WTC11 (cell line): ENCODE measurements at regions not wholly inside any gene's neighbourhood (a gene's known extent, or its start where the extent isn't known, plus 50 kb on each side); places are given as distances from the start of the nearest gene placed in this dataset.

Experiments used
- ATAC-seq: fragments of 200-7000 bp; cut with Tn5 transposase; 2 replicates; pipeline ENCODE4 v1.10.0; 2021; ENCODE audit warnings: mild to moderate bottlenecking, moderate library complexity
- CTCF ChIA-PET: fragments of 300-600 bp; sonication (Branson Sonifier 250); formaldehyde crosslinking; loops from one replicate; lab custom pipeline; 2021; ENCODE audit warnings: antibody characterized with exemption; lab: Charles Lee
- POLR2A ChIA-PET: fragments of 350-600 bp; sonication (Branson Sonifier 250); formaldehyde crosslinking; loops from one replicate; lab custom pipeline; 2021; ENCODE audit warnings: antibody characterized with exemption; lab: Charles Lee
- DNase-seq: peaks from one replicate; pipeline ENCODE4 v3.0.0; 2021; ENCODE audit warnings: low spot score
- H3K27ac Mint-ChIP-seq: 2 replicates; pipeline ENCODE4 v1.8.0; 2021; ENCODE audit warnings: mixed read lengths
- H3K27me3 Mint-ChIP-seq: 2 replicates; pipeline ENCODE4 v1.8.0; 2021; ENCODE audit warnings: low read depth, mild to moderate bottlenecking, moderate library complexity, mixed read lengths
- H3K36me3 Mint-ChIP-seq: 2 replicates; pipeline ENCODE4 v1.8.0; 2021; ENCODE audit warnings: mixed read lengths
- H3K4me1 Mint-ChIP-seq: 2 replicates; pipeline ENCODE4 v1.8.0; 2022; ENCODE audit warnings: mixed read lengths
- H3K4me3 Mint-ChIP-seq: 2 replicates; pipeline ENCODE4 v1.8.0; 2021; ENCODE audit warnings: mild to moderate bottlenecking, moderate library complexity, mixed read lengths
- H3K9me3 Mint-ChIP-seq: 2 replicates; pipeline ENCODE4 v1.8.0; 2021; ENCODE audit warnings: mixed read lengths
- ATF3 ChIP-seq: sonication (generic); formaldehyde crosslinking; conservative IDR thresholded peaks from 2 replicates; pipeline ENCODE4 v1.8.1; 2022; ENCODE audit warnings: mild to moderate bottlenecking, missing genetic modification reagents
- CDX4 ChIP-seq: fragments of 250-450 bp; sonication (Bioruptor Pico); IDR thresholded peaks from 2 replicates; pipeline ENCODE4 v1.9.0; 2021; ENCODE audit warnings: moderate library complexity, mild to moderate bottlenecking, inconsistent platforms, borderline replicate concordance
- ESRRA ChIP-seq: sonication (generic); formaldehyde crosslinking; IDR thresholded peaks from 2 replicates; pipeline ENCODE4 v1.8.1; 2022; ENCODE audit warnings: mild to moderate bottlenecking, missing genetic modification reagents, borderline replicate concordance
- FOXP1 ChIP-seq: sonication (generic); formaldehyde crosslinking; IDR thresholded peaks from 2 replicates; pipeline ENCODE4 v1.8.0; 2022; ENCODE audit warnings: missing genetic modification reagents, mild to moderate bottlenecking, moderate library complexity, borderline replicate concordance
- GRHL2 ChIP-seq: fragments of 250-450 bp; sonication (Bioruptor Pico); IDR thresholded peaks from 2 replicates; pipeline ENCODE4 v1.8.0; 2022; ENCODE audit warnings: mild to moderate bottlenecking, moderate library complexity; ENCODE audit not compliant: insufficient replicate concordance, severe bottlenecking
- HMGXB4 ChIP-seq: sonication (generic); formaldehyde crosslinking; IDR thresholded peaks from 2 replicates; pipeline ENCODE4 v1.8.1; 2023; ENCODE audit warnings: mild to moderate bottlenecking, moderate library complexity, missing genetic modification reagents
- MXD4 ChIP-seq: fragments of 250-450 bp; sonication (Bioruptor Pico); IDR thresholded peaks from 2 replicates; pipeline ENCODE4 v1.8.0; 2021; ENCODE audit warnings: mild to moderate bottlenecking, moderate library complexity, borderline replicate concordance
- NR2C2 ChIP-seq: sonication (generic); formaldehyde crosslinking; IDR thresholded peaks from 2 replicates; pipeline ENCODE4 v1.8.0; 2022; ENCODE audit warnings: mild to moderate bottlenecking, missing genetic modification reagents
- NR3C1 ChIP-seq: sonication (generic); formaldehyde crosslinking; conservative IDR thresholded peaks from 2 replicates; pipeline ENCODE4 v1.8.1; 2023; ENCODE audit warnings: low read depth, mild to moderate bottlenecking, missing genetic modification reagents
- SMAD4 ChIP-seq: sonication (generic); formaldehyde crosslinking; IDR thresholded peaks from 2 replicates; pipeline ENCODE4 v1.8.0; 2022; ENCODE audit warnings: mild to moderate bottlenecking, missing genetic modification reagents
- SOX15 ChIP-seq: fragments of 250-450 bp; sonication (Bioruptor Pico); IDR thresholded peaks from 2 replicates; pipeline ENCODE4 v1.9.0; 2021; ENCODE audit warnings: mild to moderate bottlenecking
- ZNF263 ChIP-seq: sonication (generic); formaldehyde crosslinking; IDR thresholded peaks from 2 replicates; pipeline ENCODE4 v1.8.1; 2022; ENCODE audit warnings: low read depth, mild to moderate bottlenecking, moderate library complexity, missing genetic modification reagents
- ZNF396 ChIP-seq: fragments of 250-450 bp; sonication (Bioruptor Pico); IDR thresholded peaks from 2 replicates; pipeline ENCODE4 v1.8.0; 2021; ENCODE audit warnings: mild to moderate bottlenecking, moderate library complexity, borderline replicate concordance
- ZNF425 ChIP-seq: fragments of 250-450 bp; sonication (Bioruptor Pico); conservative IDR thresholded peaks from 2 replicates; pipeline ENCODE4 v1.9.0; 2021; ENCODE audit warnings: mild to moderate bottlenecking
- TF ChIP-seq, protein P1 (sequence below): sonication (generic); formaldehyde crosslinking; IDR thresholded peaks from 2 replicates; pipeline ENCODE4 v1.8.0; 2023; ENCODE audit warnings: mild to moderate bottlenecking, missing genetic modification reagents

DNA sequence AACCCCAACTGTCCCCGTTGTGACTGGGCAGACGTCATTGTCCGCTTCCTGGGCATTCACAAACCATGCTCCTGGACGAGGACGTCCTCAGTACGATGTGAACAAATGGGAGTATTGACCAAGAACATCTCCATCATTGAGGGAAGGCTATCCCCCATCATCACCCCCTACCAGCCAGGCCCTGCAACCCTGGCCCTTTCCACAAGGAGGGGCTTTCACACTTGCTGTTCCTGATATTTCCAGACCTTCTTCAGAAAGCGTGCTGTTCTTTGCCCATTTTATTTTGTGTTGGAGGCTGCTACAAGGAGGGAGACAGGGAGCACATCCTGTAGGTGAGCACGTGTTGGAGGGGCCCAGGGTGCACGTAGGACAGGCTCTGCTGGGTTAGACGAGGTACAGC lies 277.0 kb upstream of the LRRC3B start:
- no peak for TF ChIP-seq MXD4 (CRISPR knock-in tag)
- no peak for TF ChIP-seq ZNF425 (CRISPR knock-in tag)
- no peak for TF ChIP-seq ESRRA (CRISPR knock-in tag)
- no peak for TF ChIP-seq ZNF263 (CRISPR knock-in tag)
- TF ChIP-seq SOX15 (CRISPR knock-in tag): no peak
- no peak for TF ChIP-seq NR3C1 (CRISPR knock-in tag)
- TF ChIP-seq ZNF396 (CRISPR knock-in tag): no peak
- no peak for TF ChIP-seq ATF3 (CRISPR knock-in tag)
- TF ChIP-seq GRHL2 (CRISPR knock-in tag): no peak
- TF ChIP-seq CDX4: no peak
- no peaks in the 10 kb centered on the region for H3K27me3 Mint-ChIP-seq

GRCh38 chr3:26346497-26346896 lies 276.1 kb upstream of the LRRC3B start:
- CTCF ChIA-PET: no interaction called here
- ATAC-seq: no peak

More for the DNA sequence above, 277.0 kb upstream of the LRRC3B start:
- H3K27ac Mint-ChIP-seq: no peak overlapping the region
- ChIA-PET CTCF (no interaction called here), POLR2A (no interaction called here)
- peak; percentile 38 for DNase-seq
- peak; percentile 78 for ATAC-seq
- H3K9me3 Mint-ChIP-seq: peaks cover 5% of the 10 kb centered on the region
- H3K4me3 Mint-ChIP-seq: no peak overlapping the region
- no peaks in the 10 kb centered on the region; the same call in 1 of the 2 replicates for H3K4me1 Mint-ChIP-seq
- H3K36me3 Mint-ChIP-seq: no peaks in the 10 kb centered on the region

More at GRCh38 chr3:26346497-26346896, 276.1 kb upstream of the LRRC3B start:
- Mint-ChIP-seq H3K27ac (no peak overlapping the region), H3K4me3 (no peak overlapping the region), H3K9me3 (peaks cover 11% of the 10 kb centered on the region), H3K36me3 (no peaks in the 10 kb centered on the region), H3K27me3 (no peaks in the 10 kb centered on the region), H3K4me1 (peaks cover 5% of the 10 kb centered on the region; the same call in 1 of the 2 replicates)
- POLR2A ChIA-PET: no interaction called here
- TF ChIP-seq, protein P1, sequence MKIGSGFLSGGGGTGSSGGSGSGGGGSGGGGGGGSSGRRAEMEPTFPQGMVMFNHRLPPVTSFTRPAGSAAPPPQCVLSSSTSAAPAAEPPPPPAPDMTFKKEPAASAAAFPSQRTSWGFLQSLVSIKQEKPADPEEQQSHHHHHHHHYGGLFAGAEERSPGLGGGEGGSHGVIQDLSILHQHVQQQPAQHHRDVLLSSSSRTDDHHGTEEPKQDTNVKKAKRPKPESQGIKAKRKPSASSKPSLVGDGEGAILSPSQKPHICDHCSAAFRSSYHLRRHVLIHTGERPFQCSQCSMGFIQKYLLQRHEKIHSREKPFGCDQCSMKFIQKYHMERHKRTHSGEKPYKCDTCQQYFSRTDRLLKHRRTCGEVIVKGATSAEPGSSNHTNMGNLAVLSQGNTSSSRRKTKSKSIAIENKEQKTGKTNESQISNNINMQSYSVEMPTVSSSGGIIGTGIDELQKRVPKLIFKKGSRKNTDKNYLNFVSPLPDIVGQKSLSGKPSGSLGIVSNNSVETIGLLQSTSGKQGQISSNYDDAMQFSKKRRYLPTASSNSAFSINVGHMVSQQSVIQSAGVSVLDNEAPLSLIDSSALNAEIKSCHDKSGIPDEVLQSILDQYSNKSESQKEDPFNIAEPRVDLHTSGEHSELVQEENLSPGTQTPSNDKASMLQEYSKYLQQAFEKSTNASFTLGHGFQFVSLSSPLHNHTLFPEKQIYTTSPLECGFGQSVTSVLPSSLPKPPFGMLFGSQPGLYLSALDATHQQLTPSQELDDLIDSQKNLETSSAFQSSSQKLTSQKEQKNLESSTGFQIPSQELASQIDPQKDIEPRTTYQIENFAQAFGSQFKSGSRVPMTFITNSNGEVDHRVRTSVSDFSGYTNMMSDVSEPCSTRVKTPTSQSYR (CRISPR knock-in tag): no peak
- TF ChIP-seq ESRRA (CRISPR knock-in tag) (no peak), HMGXB4 (CRISPR knock-in tag) (no peak), NR2C2 (no peak), SMAD4 (CRISPR knock-in tag) (no peak), FOXP1 (no peak)
- DNase-seq: no peak
